GM23338 (cell line): ENCODE measurements at regions not wholly inside any gene's neighbourhood (a gene's known extent, or its start where the extent isn't known, plus 50 kb on each side); places are given as distances from the start of the nearest gene placed in this dataset.

Source experiments
- ATAC-seq: fragments of 200-7000 bp; cut with Tn5 transposase; 3 replicates; pipeline ENCODE4 v1.9.1; 2020
- DNase-seq: peaks from one replicate; pipeline ENCODE4 v3.0.0-alpha.2; 2015; ENCODE audit warnings: low spot score
- H2AFZ ChIP-seq: fragments of 200-600 bp; sonication (generic); 2 replicates; pipeline ENCODE4 v1.8.0; 2016; ENCODE audit warnings: antibody characterized with exemption, mild to moderate bottlenecking, moderate library complexity
- H3F3A ChIP-seq: fragments of 200-600 bp; sonication (generic); replicated peaks from 2 replicates; pipeline ENCODE4 v1.8.0; 2017; ENCODE audit warnings: antibody characterized with exemption, mixed run types, low read depth
- H3K27ac ChIP-seq: fragments of 200-600 bp; sonication (generic); 2 replicates; pipeline ENCODE4 v1.6.1; 2016; ENCODE audit warnings: low read depth
- H3K27me3 ChIP-seq: fragments of 200-600 bp; sonication (generic); 2 replicates; pipeline ENCODE4 v1.8.0; 2016; ENCODE audit warnings: mild to moderate bottlenecking, mixed run types, moderate library complexity; ENCODE audit not compliant: insufficient read depth
- H3K36me3 ChIP-seq: fragments of 200-600 bp; sonication (generic); 2 replicates; pipeline ENCODE4 v1.8.0; 2016; ENCODE audit warnings: mild to moderate bottlenecking; ENCODE audit not compliant: insufficient read depth
- H3K4me1 ChIP-seq: fragments of 200-600 bp; sonication (generic); 2 replicates; pipeline ENCODE4 v1.8.0; 2016; ENCODE audit warnings: mild to moderate bottlenecking, moderate library complexity; ENCODE audit not compliant: insufficient read depth
- H3K4me2 ChIP-seq: fragments of 200-600 bp; sonication (generic); 2 replicates; pipeline ENCODE4 v1.7.1; 2017; ENCODE audit warnings: mixed run types
- H3K4me3 ChIP-seq: fragments of 200-600 bp; sonication (generic); 2 replicates; pipeline ENCODE4 v1.6.1; 2016; ENCODE audit warnings: mixed run types
- H3K79me2 ChIP-seq: fragments of 200-600 bp; sonication (generic); replicated peaks from 2 replicates; pipeline ENCODE4 v1.8.0; 2017; ENCODE audit warnings: mild to moderate bottlenecking; ENCODE audit not compliant: insufficient read depth
- H3K9me2 ChIP-seq: fragments of 200-600 bp; sonication (generic); 2 replicates; pipeline ENCODE4 v1.8.0; 2017; ENCODE audit not compliant: insufficient read depth
- H4K20me1 ChIP-seq: fragments of 200-600 bp; sonication (generic); replicated peaks from 2 replicates; pipeline ENCODE4 v1.8.0; 2017; ENCODE audit warnings: mild to moderate bottlenecking; ENCODE audit not compliant: insufficient read depth
- H3K27ac Mint-ChIP-seq: 2 replicates; pipeline ENCODE4 v1.8.0; 2020; ENCODE audit warnings: inconsistent platforms, mild to moderate bottlenecking, moderate library complexity, mixed read lengths
- H3K27me3 Mint-ChIP-seq: 3 replicates; pipeline ENCODE4 v1.8.0; 2022; ENCODE audit warnings: low read depth, mild to moderate bottlenecking, moderate library complexity, mixed read lengths, inconsistent platforms; ENCODE audit not compliant: insufficient read depth, poor library complexity
- H3K36me3 Mint-ChIP-seq: 3 replicates; pipeline ENCODE4 v1.8.0; 2021; ENCODE audit warnings: low read depth, mild to moderate bottlenecking, inconsistent platforms, moderate library complexity, mixed read lengths
- H3K4me1 Mint-ChIP-seq: 3 replicates; pipeline ENCODE4 v1.8.0; 2020; ENCODE audit warnings: mild to moderate bottlenecking, inconsistent platforms, mixed read lengths
- H3K4me3 Mint-ChIP-seq: 3 replicates; pipeline ENCODE4 v1.8.0; 2021; ENCODE audit warnings: moderate library complexity, mild to moderate bottlenecking, inconsistent platforms, mixed read lengths
- H3K9me3 Mint-ChIP-seq: 3 replicates; pipeline ENCODE4 v1.8.0; 2020; ENCODE audit warnings: moderate library complexity, mild to moderate bottlenecking, inconsistent platforms, mixed read lengths
- CREB1 ChIP-seq: fragments of 250-450 bp; sonication (Bioruptor Pico); IDR thresholded peaks from 2 replicates; pipeline ENCODE4 v1.5.0; 2020; ENCODE audit warnings: low read depth, mild to moderate bottlenecking, moderate library complexity
- NANOG ChIP-seq: IDR thresholded peaks from 2 replicates; pipeline ENCODE4 v1.6.1; 2016; ENCODE audit warnings: antibody characterized with exemption, borderline replicate concordance
- POLR2AphosphoS5 ChIP-seq: IDR thresholded peaks from 2 replicates; pipeline ENCODE4 v1.6.1; 2016; ENCODE audit warnings: antibody characterized with exemption, low read depth
- STAT1 ChIP-seq: IDR thresholded peaks from one replicate; pipeline ENCODE4 v1.6.1; 2016; ENCODE audit warnings: antibody characterized with exemption; ENCODE audit not compliant: unreplicated experiment
- ZNF114 ChIP-seq: fragments of 250-450 bp; sonication (Bioruptor Pico); IDR thresholded peaks from 2 replicates; pipeline ENCODE4 v1.5.0; 2020; ENCODE audit warnings: mild to moderate bottlenecking, moderate library complexity
- ZNF331 ChIP-seq: fragments of 250-450 bp; sonication (Bioruptor Pico); IDR thresholded peaks from 2 replicates; pipeline ENCODE4 v1.5.0; 2020; ENCODE audit warnings: low read depth, mild to moderate bottlenecking, moderate library complexity
- TF ChIP-seq, protein P1 (sequence below): fragments of 250-450 bp; sonication (Bioruptor Pico); IDR thresholded peaks from 2 replicates; pipeline ENCODE4 v1.5.0; 2020; ENCODE audit warnings: mild to moderate bottlenecking, moderate library complexity
- TF ChIP-seq, protein P2 (sequence below), 2 experiments: fragments of 200-600 bp in 1 of 2; sonication (generic) in 1 of 2; conservative IDR thresholded peaks; 2 replicates each; pipeline versions ENCODE4 v1.5.1 to v1.6.1; 2016 to 2017; ENCODE audit warnings: antibody characterized with exemption in 2 of 2, low read depth in 2 of 2, mild to moderate bottlenecking in 2 of 2, moderate library complexity in 1 of 2
- TF ChIP-seq, protein P3 (sequence below): IDR thresholded peaks from 2 replicates; pipeline ENCODE4 v1.6.1; 2016; ENCODE audit warnings: antibody characterized with exemption
- TF ChIP-seq, protein P4 (sequence below): IDR thresholded peaks from one replicate; pipeline ENCODE4 v1.6.1; 2018; ENCODE audit warnings: antibody characterized with exemption; ENCODE audit not compliant: unreplicated experiment

DNA sequence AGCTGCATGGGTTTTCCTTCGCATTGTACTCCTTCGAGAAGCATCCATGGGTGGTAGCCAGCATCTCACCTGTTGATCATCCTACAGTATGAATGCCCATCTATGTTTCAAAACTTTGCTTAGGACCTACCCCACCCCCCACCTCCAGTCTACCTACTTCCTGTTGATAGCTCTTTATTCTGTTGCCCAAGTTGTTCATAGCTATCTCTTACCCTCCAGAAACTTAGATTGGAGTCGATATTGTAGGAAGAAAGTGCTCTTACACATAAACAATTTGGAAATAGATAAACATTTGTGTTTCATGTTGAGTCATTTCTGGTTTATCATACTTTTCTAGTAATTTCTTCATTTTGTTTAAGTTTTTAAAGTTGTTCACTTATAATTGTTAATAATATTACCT, 90.1 kb downstream of the FAS start:
- H3K4me1 ChIP-seq, result no peaks in the 10 kb centered on the region
- H3K36me3 ChIP-seq, result no peaks in the 10 kb centered on the region
- H3K27ac ChIP-seq, result no peak overlapping the region
- no peak overlapping the region for H3K4me3 Mint-ChIP-seq
- no peaks in the 10 kb centered on the region for H4K20me1 ChIP-seq
- no peak overlapping the region for H3K4me3 ChIP-seq
- H3K27me3 ChIP-seq, result no peaks in the 10 kb centered on the region
- H3K4me1 Mint-ChIP-seq, result peaks cover 4% of the 10 kb centered on the region
- H3K27ac Mint-ChIP-seq, result no peak overlapping the region
- H3K27me3 Mint-ChIP-seq, result no peaks in the 10 kb centered on the region
- no peaks in the 10 kb centered on the region for H3F3A ChIP-seq
- peaks cover under 1% of the 10 kb centered on the region; the same call in 1 of the 2 replicates for H3K9me2 ChIP-seq
- H3K4me2 ChIP-seq, result no peak overlapping the region
- no peak for TF ChIP-seq POLR2AphosphoS5
- DNase-seq (no peak), ATAC-seq (no peak)
- H3K36me3 Mint-ChIP-seq, result no peaks in the 10 kb centered on the region
- no peaks in the 10 kb centered on the region for H3K79me2 ChIP-seq
- no peaks in the 10 kb centered on the region for H3K9me3 Mint-ChIP-seq
- H2AFZ ChIP-seq, result no peak overlapping the region

DNA sequence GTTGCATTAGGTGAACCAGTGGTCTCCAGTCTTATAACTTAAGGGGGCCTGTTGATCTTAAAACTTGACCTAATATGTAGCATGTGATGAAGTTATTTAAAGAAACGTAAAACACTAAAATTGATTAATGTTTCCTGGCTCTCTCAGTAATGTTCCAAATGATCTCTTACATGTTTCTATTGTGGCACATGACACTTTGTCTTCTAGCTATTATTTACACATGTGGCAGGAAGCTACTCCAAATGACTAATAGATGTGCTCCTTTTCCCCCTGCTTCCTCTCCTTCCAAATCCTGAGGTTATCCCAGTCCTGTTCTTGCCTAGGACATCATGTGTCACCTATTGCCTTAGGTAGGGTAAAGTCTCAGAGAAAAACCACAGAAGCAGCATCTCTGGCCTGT, 89.4 kb downstream of the FAS start:
- Histone ChIP-seq H3K4me1 (no peaks in the 10 kb centered on the region), H2AFZ (no peak overlapping the region), H3K4me3 (no peak overlapping the region), H3K36me3 (no peaks in the 10 kb centered on the region), H4K20me1 (no peaks in the 10 kb centered on the region), H3K9me2 (no peaks in the 10 kb centered on the region; the same call in 1 of the 2 replicates), H3K4me2 (no peak overlapping the region), H3K27me3 (no peaks in the 10 kb centered on the region), H3F3A (no peaks in the 10 kb centered on the region), H3K27ac (no peak overlapping the region), H3K79me2 (no peaks in the 10 kb centered on the region)
- DNase-seq, result no peak
- peaks cover 4% of the 10 kb centered on the region for H3K4me1 Mint-ChIP-seq
- no peaks in the 10 kb centered on the region for H3K9me3 Mint-ChIP-seq
- H3K36me3 Mint-ChIP-seq, result no peaks in the 10 kb centered on the region
- ATAC-seq, result no peak
- no peaks in the 10 kb centered on the region for H3K27me3 Mint-ChIP-seq
- no peak overlapping the region for H3K4me3 Mint-ChIP-seq
- no peak overlapping the region for H3K27ac Mint-ChIP-seq
- TF ChIP-seq, protein P1, sequence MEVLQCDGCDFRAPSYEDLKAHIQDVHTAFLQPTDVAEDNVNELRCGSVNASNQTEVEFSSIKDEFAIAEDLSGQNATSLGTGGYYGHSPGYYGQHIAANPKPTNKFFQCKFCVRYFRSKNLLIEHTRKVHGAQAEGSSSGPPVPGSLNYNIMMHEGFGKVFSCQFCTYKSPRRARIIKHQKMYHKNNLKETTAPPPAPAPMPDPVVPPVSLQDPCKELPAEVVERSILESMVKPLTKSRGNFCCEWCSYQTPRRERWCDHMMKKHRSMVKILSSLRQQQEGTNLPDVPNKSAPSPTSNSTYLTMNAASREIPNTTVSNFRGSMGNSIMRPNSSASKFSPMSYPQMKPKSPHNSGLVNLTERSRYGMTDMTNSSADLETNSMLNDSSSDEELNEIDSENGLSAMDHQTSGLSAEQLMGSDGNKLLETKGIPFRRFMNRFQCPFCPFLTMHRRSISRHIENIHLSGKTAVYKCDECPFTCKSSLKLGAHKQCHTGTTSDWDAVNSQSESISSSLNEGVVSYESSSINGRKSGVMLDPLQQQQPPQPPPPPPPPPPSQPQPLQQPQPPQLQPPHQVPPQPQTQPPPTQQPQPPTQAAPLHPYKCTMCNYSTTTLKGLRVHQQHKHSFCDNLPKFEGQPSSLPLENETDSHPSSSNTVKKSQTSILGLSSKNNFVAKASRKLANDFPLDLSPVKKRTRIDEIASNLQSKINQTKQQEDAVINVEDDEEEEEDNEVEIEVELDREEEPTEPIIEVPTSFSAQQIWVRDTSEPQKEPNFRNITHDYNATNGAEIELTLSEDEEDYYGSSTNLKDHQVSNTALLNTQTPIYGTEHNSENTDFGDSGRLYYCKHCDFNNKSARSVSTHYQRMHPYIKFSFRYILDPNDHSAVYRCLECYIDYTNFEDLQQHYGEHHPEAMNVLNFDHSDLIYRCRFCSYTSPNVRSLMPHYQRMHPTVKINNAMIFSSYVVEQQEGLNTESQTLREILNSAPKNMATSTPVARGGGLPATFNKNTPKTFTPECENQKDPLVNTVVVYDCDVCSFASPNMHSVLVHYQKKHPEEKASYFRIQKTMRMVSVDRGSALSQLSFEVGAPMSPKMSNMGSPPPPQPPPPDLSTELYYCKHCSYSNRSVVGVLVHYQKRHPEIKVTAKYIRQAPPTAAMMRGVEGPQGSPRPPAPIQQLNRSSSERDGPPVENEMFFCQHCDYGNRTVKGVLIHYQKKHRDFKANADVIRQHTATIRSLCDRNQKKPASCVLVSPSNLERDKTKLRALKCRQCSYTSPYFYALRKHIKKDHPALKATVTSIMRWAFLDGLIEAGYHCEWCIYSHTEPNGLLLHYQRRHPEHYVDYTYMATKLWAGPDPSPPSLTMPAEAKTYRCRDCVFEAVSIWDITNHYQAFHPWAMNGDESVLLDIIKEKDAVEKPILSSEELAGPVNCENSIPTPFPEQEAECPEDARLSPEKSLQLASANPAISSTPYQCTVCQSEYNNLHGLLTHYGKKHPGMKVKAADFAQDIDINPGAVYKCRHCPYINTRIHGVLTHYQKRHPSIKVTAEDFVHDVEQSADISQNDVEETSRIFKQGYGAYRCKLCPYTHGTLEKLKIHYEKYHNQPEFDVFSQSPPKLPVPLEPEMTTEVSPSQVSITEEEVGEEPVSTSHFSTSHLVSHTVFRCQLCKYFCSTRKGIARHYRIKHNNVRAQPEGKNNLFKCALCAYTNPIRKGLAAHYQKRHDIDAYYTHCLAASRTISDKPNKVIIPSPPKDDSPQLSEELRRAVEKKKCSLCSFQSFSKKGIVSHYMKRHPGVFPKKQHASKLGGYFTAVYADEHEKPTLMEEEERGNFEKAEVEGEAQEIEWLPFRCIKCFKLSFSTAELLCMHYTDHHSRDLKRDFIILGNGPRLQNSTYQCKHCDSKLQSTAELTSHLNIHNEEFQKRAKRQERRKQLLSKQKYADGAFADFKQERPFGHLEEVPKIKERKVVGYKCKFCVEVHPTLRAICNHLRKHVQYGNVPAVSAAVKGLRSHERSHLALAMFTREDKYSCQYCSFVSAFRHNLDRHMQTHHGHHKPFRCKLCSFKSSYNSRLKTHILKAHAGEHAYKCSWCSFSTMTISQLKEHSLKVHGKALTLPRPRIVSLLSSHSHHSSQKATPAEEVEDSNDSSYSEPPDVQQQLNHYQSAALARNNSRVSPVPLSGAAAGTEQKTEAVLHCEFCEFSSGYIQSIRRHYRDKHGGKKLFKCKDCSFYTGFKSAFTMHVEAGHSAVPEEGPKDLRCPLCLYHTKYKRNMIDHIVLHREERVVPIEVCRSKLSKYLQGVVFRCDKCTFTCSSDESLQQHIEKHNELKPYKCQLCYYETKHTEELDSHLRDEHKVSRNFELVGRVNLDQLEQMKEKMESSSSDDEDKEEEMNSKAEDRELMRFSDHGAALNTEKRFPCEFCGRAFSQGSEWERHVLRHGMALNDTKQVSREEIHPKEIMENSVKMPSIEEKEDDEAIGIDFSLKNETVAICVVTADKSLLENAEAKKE, result no peak
- TF ChIP-seq, protein P2, sequence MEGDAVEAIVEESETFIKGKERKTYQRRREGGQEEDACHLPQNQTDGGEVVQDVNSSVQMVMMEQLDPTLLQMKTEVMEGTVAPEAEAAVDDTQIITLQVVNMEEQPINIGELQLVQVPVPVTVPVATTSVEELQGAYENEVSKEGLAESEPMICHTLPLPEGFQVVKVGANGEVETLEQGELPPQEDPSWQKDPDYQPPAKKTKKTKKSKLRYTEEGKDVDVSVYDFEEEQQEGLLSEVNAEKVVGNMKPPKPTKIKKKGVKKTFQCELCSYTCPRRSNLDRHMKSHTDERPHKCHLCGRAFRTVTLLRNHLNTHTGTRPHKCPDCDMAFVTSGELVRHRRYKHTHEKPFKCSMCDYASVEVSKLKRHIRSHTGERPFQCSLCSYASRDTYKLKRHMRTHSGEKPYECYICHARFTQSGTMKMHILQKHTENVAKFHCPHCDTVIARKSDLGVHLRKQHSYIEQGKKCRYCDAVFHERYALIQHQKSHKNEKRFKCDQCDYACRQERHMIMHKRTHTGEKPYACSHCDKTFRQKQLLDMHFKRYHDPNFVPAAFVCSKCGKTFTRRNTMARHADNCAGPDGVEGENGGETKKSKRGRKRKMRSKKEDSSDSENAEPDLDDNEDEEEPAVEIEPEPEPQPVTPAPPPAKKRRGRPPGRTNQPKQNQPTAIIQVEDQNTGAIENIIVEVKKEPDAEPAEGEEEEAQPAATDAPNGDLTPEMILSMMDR (conservative IDR thresholded peaks at IDR 0.05; ENCODE audit: low read depth in 2 of 2), result no peak
- no peak for TF ChIP-seq POLR2AphosphoS5
- TF ChIP-seq, protein P3, sequence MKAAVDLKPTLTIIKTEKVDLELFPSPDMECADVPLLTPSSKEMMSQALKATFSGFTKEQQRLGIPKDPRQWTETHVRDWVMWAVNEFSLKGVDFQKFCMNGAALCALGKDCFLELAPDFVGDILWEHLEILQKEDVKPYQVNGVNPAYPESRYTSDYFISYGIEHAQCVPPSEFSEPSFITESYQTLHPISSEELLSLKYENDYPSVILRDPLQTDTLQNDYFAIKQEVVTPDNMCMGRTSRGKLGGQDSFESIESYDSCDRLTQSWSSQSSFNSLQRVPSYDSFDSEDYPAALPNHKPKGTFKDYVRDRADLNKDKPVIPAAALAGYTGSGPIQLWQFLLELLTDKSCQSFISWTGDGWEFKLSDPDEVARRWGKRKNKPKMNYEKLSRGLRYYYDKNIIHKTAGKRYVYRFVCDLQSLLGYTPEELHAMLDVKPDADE, result no peak
- no peak for TF ChIP-seq CREB1
- no peak for TF ChIP-seq STAT1
- TF ChIP-seq ZNF331 (CRISPR knock-in tag), result no peak
- TF ChIP-seq NANOG, result no peak
- no peak for TF ChIP-seq ZNF114 (CRISPR knock-in tag)
- TF ChIP-seq, protein P4, sequence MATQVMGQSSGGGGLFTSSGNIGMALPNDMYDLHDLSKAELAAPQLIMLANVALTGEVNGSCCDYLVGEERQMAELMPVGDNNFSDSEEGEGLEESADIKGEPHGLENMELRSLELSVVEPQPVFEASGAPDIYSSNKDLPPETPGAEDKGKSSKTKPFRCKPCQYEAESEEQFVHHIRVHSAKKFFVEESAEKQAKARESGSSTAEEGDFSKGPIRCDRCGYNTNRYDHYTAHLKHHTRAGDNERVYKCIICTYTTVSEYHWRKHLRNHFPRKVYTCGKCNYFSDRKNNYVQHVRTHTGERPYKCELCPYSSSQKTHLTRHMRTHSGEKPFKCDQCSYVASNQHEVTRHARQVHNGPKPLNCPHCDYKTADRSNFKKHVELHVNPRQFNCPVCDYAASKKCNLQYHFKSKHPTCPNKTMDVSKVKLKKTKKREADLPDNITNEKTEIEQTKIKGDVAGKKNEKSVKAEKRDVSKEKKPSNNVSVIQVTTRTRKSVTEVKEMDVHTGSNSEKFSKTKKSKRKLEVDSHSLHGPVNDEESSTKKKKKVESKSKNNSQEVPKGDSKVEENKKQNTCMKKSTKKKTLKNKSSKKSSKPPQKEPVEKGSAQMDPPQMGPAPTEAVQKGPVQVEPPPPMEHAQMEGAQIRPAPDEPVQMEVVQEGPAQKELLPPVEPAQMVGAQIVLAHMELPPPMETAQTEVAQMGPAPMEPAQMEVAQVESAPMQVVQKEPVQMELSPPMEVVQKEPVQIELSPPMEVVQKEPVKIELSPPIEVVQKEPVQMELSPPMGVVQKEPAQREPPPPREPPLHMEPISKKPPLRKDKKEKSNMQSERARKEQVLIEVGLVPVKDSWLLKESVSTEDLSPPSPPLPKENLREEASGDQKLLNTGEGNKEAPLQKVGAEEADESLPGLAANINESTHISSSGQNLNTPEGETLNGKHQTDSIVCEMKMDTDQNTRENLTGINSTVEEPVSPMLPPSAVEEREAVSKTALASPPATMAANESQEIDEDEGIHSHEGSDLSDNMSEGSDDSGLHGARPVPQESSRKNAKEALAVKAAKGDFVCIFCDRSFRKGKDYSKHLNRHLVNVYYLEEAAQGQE, result no peak
